Mesenchymal stem cell (in vitro differentiated cells and primary cell): ENCODE measurements at regions not wholly inside any gene's neighbourhood (a gene's known extent, or its start where the extent isn't known, plus 50 kb on each side); places are given as distances from the start of the nearest gene placed in this dataset.

Experiments used
- DNase-seq: peaks from one replicate; pipeline ENCODE4 v3.0.0-alpha.2; 2013
- H2AFZ ChIP-seq: one replicate; pipeline ENCODE4 v1.6.1; 2013; ENCODE audit warnings: low read depth, mild to moderate bottlenecking, control low read depth, inconsistent platforms, low read length, moderate library complexity
- H2AK5ac ChIP-seq: 2 replicates; pipeline ENCODE4 v1.6.1; 2013; ENCODE audit warnings: low read length, moderate library complexity, mild to moderate bottlenecking, inconsistent platforms; ENCODE audit not compliant: severe bottlenecking
- H2BK120ac ChIP-seq: one replicate; pipeline ENCODE4 v1.6.1; 2013; ENCODE audit warnings: low read depth, mild to moderate bottlenecking, inconsistent platforms, low read length, moderate library complexity
- H2BK12ac ChIP-seq, 2 experiments: one replicate each; pipeline ENCODE4 v1.6.1; 2013; ENCODE audit warnings: inconsistent platforms in 2 of 2, low read length in 2 of 2, mild to moderate bottlenecking in 2 of 2, moderate library complexity in 2 of 2, control low read depth in 1 of 2
- H2BK15ac ChIP-seq: one replicate; pipeline ENCODE4 v1.6.1; 2013; ENCODE audit warnings: mild to moderate bottlenecking, low read depth, inconsistent platforms; ENCODE audit not compliant: poor library complexity, severe bottlenecking
- H2BK5ac ChIP-seq: 2 replicates; pipeline ENCODE4 v1.6.1; 2013; ENCODE audit warnings: low read depth, mild to moderate bottlenecking, low read length, control low read depth, inconsistent platforms; ENCODE audit not compliant: poor library complexity, severe bottlenecking
- H3K14ac ChIP-seq, 2 experiments: one replicate each; pipeline ENCODE4 v1.6.1; 2013; ENCODE audit warnings: inconsistent platforms in 2 of 2, low read length in 2 of 2, control low read depth in 1 of 2, mild to moderate bottlenecking in 1 of 2, moderate library complexity in 1 of 2
- H3K18ac ChIP-seq, 2 experiments: one replicate each; pipeline ENCODE4 v1.6.1; 2013; ENCODE audit warnings: inconsistent platforms in 2 of 2, low read length in 2 of 2, control low read depth in 1 of 2, low read depth in 1 of 2, mild to moderate bottlenecking in 1 of 2
- H3K23ac ChIP-seq, 2 experiments: one replicate each; pipeline ENCODE4 v1.6.1; 2013; ENCODE audit warnings: inconsistent platforms in 2 of 2, low read length in 2 of 2, mild to moderate bottlenecking in 2 of 2, moderate library complexity in 2 of 2, control low read depth in 1 of 2
- H3K27ac ChIP-seq: 2 replicates; pipeline ENCODE4 v1.5.1; 2013; ENCODE audit warnings: mild to moderate bottlenecking, moderate library complexity, low read length, control low read depth, inconsistent platforms; ENCODE audit not compliant: poor library complexity, severe bottlenecking
- H3K27me3 ChIP-seq, 2 experiments: 2 replicates each; pipeline versions ENCODE4 v1.6.1 to v1.7.0; 2013; ENCODE audit warnings: low read length in 2 of 2, mild to moderate bottlenecking in 2 of 2, moderate library complexity in 2 of 2, control low read depth in 1 of 2, inconsistent platforms in 1 of 2; ENCODE audit not compliant: control insufficient read depth in 1 of 2, insufficient read depth in 1 of 2
- H3K36me3 ChIP-seq, 2 experiments: 2 replicates each; pipeline versions ENCODE4 v1.6.1 to v1.7.0; 2013; ENCODE audit warnings: low read length in 2 of 2, control low read depth in 1 of 2, inconsistent platforms in 1 of 2, low read depth in 1 of 2, mild to moderate bottlenecking in 1 of 2; ENCODE audit not compliant: insufficient read depth in 2 of 2, control insufficient read depth in 1 of 2
- H3K4ac ChIP-seq, 2 experiments: one replicate each; pipeline ENCODE4 v1.6.1; 2013; ENCODE audit warnings: inconsistent platforms in 2 of 2, low read length in 2 of 2, mild to moderate bottlenecking in 2 of 2, moderate library complexity in 2 of 2, control low read depth in 1 of 2, low read depth in 1 of 2
- H3K4me1 ChIP-seq: 2 replicates; pipeline ENCODE4 v1.6.1; 2013; ENCODE audit warnings: low read depth, low read length, control low read depth; ENCODE audit not compliant: control insufficient read depth, insufficient read depth
- H3K4me2 ChIP-seq: 2 replicates; pipeline ENCODE4 v1.6.1; 2013; ENCODE audit warnings: low read length, mild to moderate bottlenecking, inconsistent platforms; ENCODE audit not compliant: poor library complexity, severe bottlenecking
- H3K4me3 ChIP-seq, 2 experiments: 2 replicates each; pipeline versions ENCODE4 v1.5.1 to v1.7.0; 2013; ENCODE audit warnings: low read length in 2 of 2, mild to moderate bottlenecking in 2 of 2, control low read depth in 1 of 2, low read depth in 1 of 2; ENCODE audit not compliant: insufficient read depth in 1 of 2
- H3K79me1 ChIP-seq: replicated peaks from 2 replicates; pipeline ENCODE4 v1.6.1; 2013; ENCODE audit warnings: mild to moderate bottlenecking, control low read depth, low read length, inconsistent platforms; ENCODE audit not compliant: poor library complexity, severe bottlenecking
- H3K9ac ChIP-seq: 2 replicates; pipeline ENCODE4 v1.7.0; 2013; ENCODE audit warnings: mild to moderate bottlenecking, low read length, moderate library complexity
- H3K9me3 ChIP-seq: 2 replicates; pipeline ENCODE4 v1.7.0; 2013; ENCODE audit warnings: mild to moderate bottlenecking, low read length; ENCODE audit not compliant: control insufficient read depth
- H4K8ac ChIP-seq: one replicate; pipeline ENCODE4 v1.6.1; 2013; ENCODE audit warnings: inconsistent platforms, mild to moderate bottlenecking, low read length, moderate library complexity
- H4K91ac ChIP-seq: one replicate; pipeline ENCODE4 v1.6.1; 2013; ENCODE audit warnings: mild to moderate bottlenecking, low read length, inconsistent platforms
- WGBS: methylation state at CpG from one replicate; pipeline ENCODE4 v1.1.7; 2013; ENCODE audit warnings: mixed read lengths; 5-methylcytosine and 5-hydroxymethylcytosine counted together

GRCh38 chr10:4373612-4374011 lies 452.4 kb upstream of the AKR1E2 start:
- Histone ChIP-seq H3K27me3 (no peaks in the 10 kb centered on the region), H3K36me3 (no peaks in the 10 kb centered on the region), H4K91ac (no peak overlapping the region), H3K4me2 (no peak overlapping the region), H3K9ac (peak overlapping the region; percentile 52), H2BK5ac (no peak overlapping the region), H2BK12ac (no peak overlapping the region), H3K9me3 (no peaks in the 10 kb centered on the region), H3K27ac (no peak overlapping the region), H3K4me1 (no peaks in the 10 kb centered on the region), H2BK15ac (no peak overlapping the region), H2AFZ (no peak overlapping the region), H3K4me3 (no peak overlapping the region), H2BK120ac (no peak overlapping the region), H3K23ac (no peak overlapping the region), H3K4ac (no peak overlapping the region), H4K8ac (no peak overlapping the region), H3K79me1 (no peaks in the 10 kb centered on the region), H2AK5ac (no peak overlapping the region), H3K14ac (no peak overlapping the region), H3K18ac (no peak overlapping the region)
- no peak for DNase-seq
- WGBS: 100% methylated on average over 1 of the region's 2 CpGs

DNA sequence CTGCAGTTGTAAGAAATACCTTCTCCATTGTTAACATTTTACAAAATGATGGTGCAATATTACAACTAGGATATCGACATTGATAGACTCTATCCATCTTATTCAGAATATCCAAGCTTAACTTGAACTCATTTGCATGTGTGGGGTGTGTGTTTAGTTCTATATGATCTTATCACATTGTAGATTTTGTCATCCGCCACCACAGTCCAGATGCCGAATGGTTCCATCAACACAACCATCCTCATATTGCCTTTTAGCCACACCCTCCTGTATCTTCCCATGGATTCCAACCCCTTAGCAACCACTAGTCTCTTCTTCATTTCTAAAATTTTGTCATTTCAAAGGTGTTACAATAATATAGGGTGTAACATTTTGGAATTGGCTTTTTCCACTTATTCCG lies 452.9 kb upstream of the AKR1E2 start:
- H2AFZ ChIP-seq: no peak overlapping the region
- WGBS: 100% methylated on average over 3 of the region's 4 CpGs
- no peak overlapping the region for H2AK5ac ChIP-seq

GRCh38 chr10:4372601-4373000 lies 453.4 kb upstream of the AKR1E2 start:
- 46% methylated on average over 6 of the region's 6 CpGs for WGBS
- H2BK120ac ChIP-seq: no peak overlapping the region
- H3K9me3 ChIP-seq: no peaks in the 10 kb centered on the region

More for the DNA sequence above, 452.9 kb upstream of the AKR1E2 start:
- no peak for DNase-seq
- Histone ChIP-seq H3K4ac (no peak overlapping the region), H3K27ac (no peak overlapping the region), H2BK5ac (no peak overlapping the region), H3K27me3 (no peaks in the 10 kb centered on the region), H3K18ac (no peak overlapping the region), H2BK120ac (no peak overlapping the region), H4K8ac (no peak overlapping the region), H3K9me3 (no peaks in the 10 kb centered on the region), H3K4me3 (no peak overlapping the region), H3K4me2 (no peak overlapping the region), H4K91ac (no peak overlapping the region), H3K79me1 (no peaks in the 10 kb centered on the region), H3K9ac (peak overlapping the region; percentile 52), H3K4me1 (no peaks in the 10 kb centered on the region), H2BK15ac (no peak overlapping the region), H2BK12ac (peak overlapping the region in 1 of 2 experiments; percentile 84), H3K14ac (no peak overlapping the region), H3K23ac (no peak overlapping the region), H3K36me3 (no peaks in the 10 kb centered on the region)

GRCh38 chr10:4371691-4372295 lies 454.2 kb upstream of the AKR1E2 start:
- Histone ChIP-seq H3K4me2 (no peak overlapping the region), H2BK15ac (no peak overlapping the region), H3K4me1 (no peaks in the 10 kb centered on the region), H3K27me3 (no peaks in the 10 kb centered on the region), H2AFZ (no peak overlapping the region), H3K14ac (no peak overlapping the region), H2AK5ac (no peak overlapping the region), H2BK5ac (no peak overlapping the region), H2BK120ac (no peak overlapping the region), H3K9ac (peak overlapping the region; percentile 83), H3K4me3 (peak overlapping the region in 1 of 2 experiments; percentile 0), H4K8ac (no peak overlapping the region), H3K23ac (no peak overlapping the region), H3K36me3 (no peaks in the 10 kb centered on the region), H3K9me3 (no peaks in the 10 kb centered on the region), H2BK12ac (peak overlapping the region in 1 of 2 experiments; percentile 77), H3K18ac (no peak overlapping the region), H3K27ac (no peak overlapping the region), H4K91ac (no peak overlapping the region), H3K79me1 (no peaks in the 10 kb centered on the region), H3K4ac (peak overlapping the region in 1 of 2 experiments; percentile 50)
- no peak for DNase-seq
- WGBS: 92% methylated on average over 4 of the region's 4 CpGs

More at GRCh38 chr10:4372601-4373000, 453.4 kb upstream of the AKR1E2 start:
- DNase-seq: peak; percentile 91
- H2AFZ ChIP-seq: no peak overlapping the region
- no peak overlapping the region for H3K4ac ChIP-seq
- no peaks in the 10 kb centered on the region for H3K27me3 ChIP-seq
- H3K79me1 ChIP-seq: no peaks in the 10 kb centered on the region
- no peak overlapping the region for H4K8ac ChIP-seq
- no peaks in the 10 kb centered on the region for H3K36me3 ChIP-seq
- no peak overlapping the region for H2AK5ac ChIP-seq
- no peak overlapping the region for H3K27ac ChIP-seq
- no peak overlapping the region for H3K14ac ChIP-seq
- no peak overlapping the region for H3K4me2 ChIP-seq
- peak overlapping the region; percentile 83 for H3K9ac ChIP-seq
- H2BK12ac ChIP-seq: no peak overlapping the region
- no peak overlapping the region for H3K18ac ChIP-seq
- no peak overlapping the region for H3K4me3 ChIP-seq
- no peak overlapping the region for H2BK15ac ChIP-seq
- H3K23ac ChIP-seq: no peak overlapping the region
- no peak overlapping the region for H2BK5ac ChIP-seq
- no peak overlapping the region for H4K91ac ChIP-seq
- H3K4me1 ChIP-seq: no peaks in the 10 kb centered on the region
